SW 1271 (cell line): ENCODE measurements at regions not wholly inside any gene's neighbourhood (a gene's known extent, or its start where the extent isn't known, plus 50 kb on each side); places are given as distances from the start of the nearest gene placed in this dataset.
"Not testable (repeated sequence)": the region's sequence is repeated elsewhere in the genome, so short reads cannot be mapped to it uniquely, and the experiment has no call there.

Source experiments
- DNase-seq, 2 experiments: peaks; one replicate each; lab custom pipeline; 2025; lab: John Stamatoyannopoulos, UW

GRCh38 chr3:67947808-67948508 is 293.5 kb upstream of the SUCLG2 start:
- DNase-seq, result no peak

DNA sequence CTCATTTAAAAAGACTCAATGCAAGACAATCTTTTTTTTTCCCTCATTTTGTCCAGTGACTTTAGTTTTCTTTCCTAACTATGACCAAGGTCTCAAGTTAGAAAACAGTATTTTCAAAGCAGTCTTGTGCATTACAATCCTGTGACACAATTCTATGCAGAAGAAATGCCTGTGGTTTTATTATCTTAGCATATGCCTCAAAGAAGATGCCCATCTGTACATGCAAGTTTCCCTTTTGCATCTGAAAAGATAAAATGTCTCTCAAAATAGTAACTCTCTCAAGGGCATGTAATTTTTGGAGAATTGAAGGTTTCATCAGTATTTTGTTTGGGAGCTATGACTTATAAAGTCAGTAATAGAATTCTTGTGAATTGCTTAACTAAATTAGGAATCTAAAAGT is 292.0 kb upstream of the SUCLG2 start:
- no peak for DNase-seq

DNA sequence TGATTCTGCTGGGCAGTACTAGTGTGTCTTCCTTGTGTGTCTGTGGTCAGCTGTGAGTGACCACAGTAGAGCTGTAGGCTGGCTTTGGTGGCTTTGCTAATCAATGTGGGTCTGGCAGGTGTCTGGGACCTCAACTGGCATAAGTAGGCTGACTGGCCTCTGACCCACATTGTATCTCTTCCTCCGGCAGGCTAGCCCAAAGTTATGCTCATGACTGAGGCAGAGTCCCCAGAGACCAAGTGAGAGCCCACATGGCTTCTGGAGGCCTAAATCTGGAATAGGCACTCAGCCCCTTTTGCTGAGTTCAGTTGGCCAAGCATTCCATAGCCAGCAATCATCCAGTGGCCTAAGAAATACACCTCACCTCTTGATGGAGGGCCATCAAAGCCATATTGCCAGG is 289.1 kb upstream of the SUCLG2 start:
- no peak for DNase-seq

- DNase-seq, result no peak
These were observed 287.1 kb upstream of the SUCLG2 start for GRCh38 chr3:67941433-67942030.

- DNase-seq, result no peak
These were observed 286.0 kb upstream of the SUCLG2 start for GRCh38 chr3:67940210-67940952.

DNA sequence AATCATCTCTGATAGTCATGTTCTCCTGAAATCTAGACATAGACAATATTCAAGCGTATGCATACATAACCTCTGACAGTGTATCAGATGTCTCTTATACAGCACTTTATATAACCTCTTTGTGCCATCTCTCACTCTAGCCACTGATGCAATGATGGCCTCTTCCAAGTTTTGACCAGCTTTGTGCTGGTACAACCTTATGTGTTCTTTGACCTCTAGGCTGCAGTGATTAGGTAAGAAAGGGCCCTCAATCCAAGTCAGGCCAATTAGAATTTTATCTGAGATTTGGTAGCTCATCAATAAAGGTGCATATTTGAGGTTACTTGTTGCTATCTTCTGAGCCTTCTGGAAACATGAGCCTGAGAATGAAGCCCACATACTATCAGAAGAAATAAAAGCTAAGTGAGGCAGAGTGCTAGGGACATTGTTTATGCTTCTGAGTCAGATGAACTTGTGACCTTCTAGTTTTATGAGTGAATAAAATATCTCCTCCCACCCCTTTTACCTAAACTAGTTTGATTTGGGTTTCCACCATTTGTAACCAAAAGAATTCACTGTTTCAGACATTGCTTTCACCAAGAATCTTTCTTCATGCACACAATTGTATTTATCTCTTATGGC is 283.2 kb upstream of the SUCLG2 start:
- no peak for DNase-seq

DNA sequence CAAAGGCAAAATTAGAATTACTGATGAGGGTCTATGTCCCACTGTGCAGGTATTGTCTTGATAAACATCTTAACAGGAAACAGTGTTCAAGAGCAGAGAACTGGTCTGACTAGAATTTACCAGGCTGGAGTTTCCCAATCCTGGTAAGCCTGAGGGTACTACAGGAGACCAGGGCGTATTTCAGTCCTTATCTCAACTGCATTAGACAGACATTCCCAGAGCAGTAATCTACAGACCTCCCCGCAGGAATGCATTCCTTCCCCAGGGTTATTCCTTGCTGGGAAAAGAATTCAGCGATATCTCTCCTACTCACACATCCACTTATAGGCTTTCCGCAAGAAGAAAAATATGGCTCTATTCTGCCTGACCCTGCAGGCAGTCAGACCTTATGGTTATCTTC is 276.0 kb upstream of the SUCLG2 start:
- DNase-seq, result not testable (repeated sequence)

GRCh38 chr3:67923796-67924195 is 269.4 kb upstream of the SUCLG2 start:
- no peak for DNase-seq

- DNase-seq, result no peak
These were observed 266.6 kb upstream of the SUCLG2 start for GRCh38 chr3:67920969-67921368.

GRCh38 chr3:67920311-67920710 is 265.9 kb upstream of the SUCLG2 start:
- no peak for DNase-seq

- DNase-seq, result no peak
These were observed 261.9 kb upstream of the SUCLG2 start for GRCh38 chr3:67916353-67916752.

- no peak for DNase-seq
These were observed 253.3 kb upstream of the SUCLG2 start for GRCh38 chr3:67907735-67908134.

- DNase-seq, result no peak
These were observed 251.8 kb upstream of the SUCLG2 start for GRCh38 chr3:67906261-67906660.

DNA sequence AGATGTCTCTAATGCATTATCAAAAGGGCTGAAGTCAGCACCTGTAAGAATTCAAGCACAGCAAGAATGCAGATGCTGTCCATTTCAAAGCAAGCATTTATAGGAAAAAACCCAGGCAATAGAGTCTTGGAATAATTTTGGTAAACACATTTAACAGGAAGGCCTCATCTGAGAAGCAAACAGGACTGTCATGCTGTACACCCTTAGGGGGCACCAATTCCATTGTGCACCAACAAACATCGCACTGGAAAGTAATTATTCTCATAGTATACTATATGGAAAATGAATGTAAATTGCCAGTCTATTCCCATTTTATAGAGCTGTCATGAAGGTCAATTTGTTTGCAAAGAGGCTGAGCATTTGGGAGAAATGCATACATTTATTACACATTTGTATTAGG is 247.3 kb upstream of the SUCLG2 start:
- DNase-seq, result no peak

DNA sequence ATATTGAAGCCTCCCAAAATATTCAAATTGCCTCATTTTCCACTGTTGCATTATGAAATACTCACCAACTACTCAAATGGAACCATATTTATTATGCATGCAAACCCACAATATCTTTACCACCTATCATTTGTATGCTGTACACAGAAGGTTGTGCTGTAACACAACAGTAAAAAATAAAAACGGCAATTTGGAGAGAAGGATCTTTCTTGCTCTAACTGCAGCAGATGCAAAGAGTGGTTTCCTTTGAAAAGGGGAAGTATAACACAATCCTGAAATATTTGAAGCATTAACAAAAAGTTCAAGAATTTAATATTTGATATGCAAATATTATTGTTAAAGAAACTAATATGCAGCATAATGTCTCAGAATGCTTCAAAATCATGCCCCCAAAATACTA is 244.5 kb upstream of the SUCLG2 start:
- DNase-seq, result no peak

DNA sequence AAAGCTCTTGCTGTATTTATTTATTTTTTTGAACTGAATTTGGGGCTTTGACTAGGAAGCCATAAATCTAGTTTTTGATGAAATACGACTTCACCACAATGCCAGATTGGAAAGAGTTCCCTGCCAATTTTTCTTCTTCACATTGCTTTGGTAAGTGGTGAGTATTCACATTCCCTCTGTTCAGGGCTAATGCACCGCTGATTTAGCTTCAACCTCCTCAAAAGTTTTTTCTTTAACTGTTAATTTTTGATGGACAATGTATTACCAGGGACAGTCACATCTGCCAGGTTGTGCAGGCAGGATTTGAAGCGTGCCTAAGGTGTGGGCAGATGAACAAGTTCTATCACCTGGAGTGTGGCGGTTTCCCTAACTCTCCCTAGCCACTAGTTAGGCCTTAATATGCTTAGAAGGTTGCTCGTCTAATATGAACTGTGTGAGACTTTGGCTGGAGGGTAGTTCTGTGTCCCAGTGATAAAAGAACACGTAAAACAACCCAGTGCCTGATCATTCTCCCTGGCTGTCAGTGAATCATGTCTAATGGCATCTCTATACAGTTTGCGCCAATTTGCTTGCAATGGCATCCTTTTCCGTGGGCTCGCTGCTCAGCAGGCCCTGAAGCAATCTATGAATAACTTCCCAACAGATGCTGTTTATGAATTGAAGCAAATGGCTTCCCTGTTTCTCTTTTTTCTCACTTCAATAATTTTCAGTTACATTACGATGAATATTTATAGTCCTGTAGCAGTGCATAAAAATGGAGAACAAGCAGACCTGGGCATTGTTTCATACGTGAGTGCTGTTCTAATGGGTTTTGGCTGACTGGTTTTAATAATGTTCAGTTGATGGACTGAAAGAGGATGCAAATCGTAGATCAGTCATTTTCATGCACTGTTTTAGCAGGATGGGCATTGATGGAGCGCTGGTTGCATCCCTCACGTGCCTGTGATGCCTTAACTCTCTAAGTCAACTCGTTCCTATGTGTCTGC is 243.2 kb upstream of the SUCLG2 start:
- no peak for DNase-seq

DNA sequence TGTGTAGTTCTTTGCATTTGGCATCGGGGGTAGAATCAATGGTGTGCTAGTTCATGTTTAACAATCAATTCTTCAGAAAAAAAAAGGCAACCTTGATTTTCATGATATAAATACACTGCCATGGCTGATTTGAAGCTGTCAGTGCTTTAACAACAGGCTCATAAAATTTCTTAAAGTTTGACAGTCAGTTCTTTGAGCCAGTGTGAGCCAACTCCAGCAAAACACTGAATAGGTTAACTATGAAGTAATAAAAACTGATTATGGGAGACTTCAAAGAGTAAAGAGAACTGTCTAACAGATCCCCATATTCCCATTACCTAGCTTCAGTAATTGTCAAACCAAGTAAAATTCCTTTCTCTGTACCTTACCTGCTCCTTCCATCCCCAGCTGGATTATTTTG is 241.7 kb upstream of the SUCLG2 start:
- no peak for DNase-seq

DNA sequence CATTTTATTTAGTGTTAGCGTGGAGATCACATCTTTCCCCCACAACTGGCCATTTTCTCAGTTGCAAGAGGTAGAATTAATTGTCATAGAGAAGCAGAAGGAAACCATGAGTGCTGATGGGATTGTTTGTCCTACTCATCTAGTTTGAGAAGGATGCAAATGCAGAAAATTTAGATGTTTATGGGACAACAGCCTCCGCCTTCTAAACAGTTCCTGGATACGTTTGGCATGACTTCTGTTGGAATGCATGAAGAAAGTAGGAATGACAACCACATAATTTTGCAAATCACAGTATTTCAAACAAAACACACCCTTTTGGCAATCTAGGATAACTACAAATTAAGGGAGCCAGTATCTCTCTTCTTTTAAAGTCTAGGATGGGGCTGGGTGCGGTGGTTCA is 240.1 kb upstream of the SUCLG2 start:
- no peak for DNase-seq

GRCh38 chr3:67884345-67884744 is 229.9 kb upstream of the SUCLG2 start:
- no peak for DNase-seq

DNA sequence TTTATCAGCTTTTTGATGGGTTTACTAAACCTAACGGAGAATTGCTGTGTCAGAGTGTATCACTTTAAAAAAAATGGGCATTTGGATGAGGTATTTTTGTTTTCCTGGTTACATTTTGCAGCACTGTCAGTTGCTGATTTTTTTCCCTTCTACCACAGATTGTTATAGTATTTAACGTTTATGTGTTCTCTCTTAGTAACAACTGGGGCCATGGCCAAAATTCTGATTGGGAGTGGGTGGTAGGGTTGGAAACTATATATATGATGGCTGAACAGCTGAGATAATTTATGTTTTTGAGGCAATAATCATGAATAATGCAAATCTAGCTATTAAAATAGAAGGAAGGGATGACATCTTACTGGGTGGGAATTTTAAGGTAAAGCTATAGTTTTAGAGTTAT is 229.4 kb upstream of the SUCLG2 start:
- DNase-seq, result no peak

DNA sequence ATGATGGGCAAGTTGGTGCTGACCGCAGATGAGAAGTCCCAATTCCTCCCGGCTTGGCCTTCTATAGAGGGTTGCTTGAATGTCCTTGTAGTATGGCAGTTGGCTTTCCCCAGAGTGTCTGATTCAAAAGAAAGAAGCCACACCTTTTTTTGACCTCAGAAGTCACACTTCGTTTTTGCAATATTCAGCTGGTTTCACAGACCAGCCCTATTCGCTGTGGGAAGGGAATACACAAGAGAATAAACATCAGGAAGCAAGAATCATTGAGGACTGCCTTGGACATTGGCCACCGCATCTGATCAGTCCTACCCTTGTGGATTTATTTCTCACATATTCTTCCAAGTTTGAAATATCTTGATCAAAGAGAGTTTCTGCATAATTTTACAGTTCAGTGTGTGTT is 228.6 kb upstream of the SUCLG2 start:
- no peak for DNase-seq

- no peak for DNase-seq
These were observed 221.8 kb upstream of the SUCLG2 start for GRCh38 chr3:67876261-67876660.
